ENCODE measurements at regions not wholly inside any gene's neighbourhood (a gene's known extent, or its start where the extent isn't known, plus 50 kb on each side); places are given as distances from the start of the nearest gene placed in this dataset.

DNA sequence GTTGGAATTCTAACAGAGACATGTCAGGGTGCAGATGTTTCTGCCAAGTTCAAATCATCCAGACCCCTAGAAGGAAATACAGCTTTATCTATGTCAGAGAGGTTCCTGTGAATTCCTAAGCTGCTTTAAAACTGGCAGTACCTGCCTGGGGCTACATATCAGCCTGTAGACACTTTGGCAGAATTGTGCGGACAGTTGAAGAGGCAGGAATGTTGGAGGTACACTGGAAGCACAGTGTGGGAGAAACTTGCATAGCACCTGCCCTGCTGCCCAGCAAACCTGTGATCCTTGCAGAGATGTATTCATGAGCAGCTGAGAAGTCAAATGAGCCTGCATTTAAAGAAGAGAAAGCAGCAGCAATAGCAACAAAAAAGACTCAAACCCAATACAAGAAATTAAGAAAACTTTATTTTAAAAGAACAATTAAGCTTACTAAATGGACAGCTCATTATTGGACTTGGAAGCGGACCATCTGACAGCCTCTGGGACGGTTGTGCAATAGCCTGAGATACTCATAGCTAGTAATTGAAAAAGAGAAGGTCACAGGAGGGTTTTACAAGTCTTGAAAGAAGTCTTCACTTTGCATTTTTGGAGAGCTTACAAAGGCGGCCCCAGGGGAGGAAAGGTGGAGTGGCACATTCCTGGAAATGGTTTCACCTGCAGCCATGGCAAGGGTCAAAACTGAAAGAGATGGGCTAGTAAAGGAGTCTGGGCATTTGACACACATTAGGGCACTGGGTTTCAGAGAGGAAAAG is 280.9 kb upstream of the FLRT2 start:
- TF ChIP-seq, protein P1, sequence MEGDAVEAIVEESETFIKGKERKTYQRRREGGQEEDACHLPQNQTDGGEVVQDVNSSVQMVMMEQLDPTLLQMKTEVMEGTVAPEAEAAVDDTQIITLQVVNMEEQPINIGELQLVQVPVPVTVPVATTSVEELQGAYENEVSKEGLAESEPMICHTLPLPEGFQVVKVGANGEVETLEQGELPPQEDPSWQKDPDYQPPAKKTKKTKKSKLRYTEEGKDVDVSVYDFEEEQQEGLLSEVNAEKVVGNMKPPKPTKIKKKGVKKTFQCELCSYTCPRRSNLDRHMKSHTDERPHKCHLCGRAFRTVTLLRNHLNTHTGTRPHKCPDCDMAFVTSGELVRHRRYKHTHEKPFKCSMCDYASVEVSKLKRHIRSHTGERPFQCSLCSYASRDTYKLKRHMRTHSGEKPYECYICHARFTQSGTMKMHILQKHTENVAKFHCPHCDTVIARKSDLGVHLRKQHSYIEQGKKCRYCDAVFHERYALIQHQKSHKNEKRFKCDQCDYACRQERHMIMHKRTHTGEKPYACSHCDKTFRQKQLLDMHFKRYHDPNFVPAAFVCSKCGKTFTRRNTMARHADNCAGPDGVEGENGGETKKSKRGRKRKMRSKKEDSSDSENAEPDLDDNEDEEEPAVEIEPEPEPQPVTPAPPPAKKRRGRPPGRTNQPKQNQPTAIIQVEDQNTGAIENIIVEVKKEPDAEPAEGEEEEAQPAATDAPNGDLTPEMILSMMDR (conservative IDR thresholded peaks at IDR 0.05) = no peak
- Mint-ChIP-seq H3K27me3 (ENCODE audit: low read depth) (no peaks in the 10 kb centered on the region), H3K36me3 (ENCODE audit: low read depth) (no peaks in the 10 kb centered on the region), H3K4me3 (no peak overlapping the region), H3K9me3 (peaks cover 2% of the 10 kb centered on the region), H3K4me1 (peaks cover 13% of the 10 kb centered on the region), H3K27ac (ENCODE audit: unreplicated experiment) (no peak overlapping the region)
- DNase-seq (ENCODE audit: low read depth, low spot score) = no peak

DNA sequence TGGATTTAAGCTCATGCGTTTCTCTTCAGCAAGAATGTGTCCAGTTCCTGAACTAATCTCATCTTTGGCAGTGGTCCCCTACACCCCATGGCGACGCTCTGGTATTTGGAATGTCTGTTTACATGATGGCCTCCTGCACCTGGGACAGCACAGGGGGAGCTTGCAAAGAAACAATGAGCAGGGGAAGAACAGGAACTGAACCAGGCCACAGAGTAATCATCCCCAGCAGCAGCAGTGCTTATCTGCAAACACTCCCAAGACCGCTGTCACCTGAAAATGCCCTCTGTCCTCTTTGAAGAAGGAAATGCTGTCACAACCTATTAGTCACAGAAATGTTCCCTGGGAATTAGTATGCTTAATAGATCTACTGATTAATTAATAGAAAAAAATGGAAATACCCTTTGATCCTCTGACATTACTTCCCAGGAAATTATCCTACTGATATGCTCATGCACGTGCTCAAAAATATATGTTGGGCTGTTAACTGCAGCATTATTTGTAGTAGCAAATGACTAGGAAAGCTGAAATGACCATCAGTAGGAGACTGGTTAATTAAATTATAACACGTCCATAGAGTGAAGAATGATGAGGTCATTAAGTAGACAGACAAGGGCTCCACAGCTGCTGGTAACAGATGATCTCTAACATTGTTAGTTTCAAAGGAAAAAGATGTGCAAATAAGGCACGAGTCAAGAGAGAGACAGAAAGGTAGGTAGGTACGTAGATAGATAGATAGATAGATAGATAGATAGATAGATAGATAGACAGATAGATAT is 279.3 kb upstream of the FLRT2 start:
- peaks cover 13% of the 10 kb centered on the region for H3K4me1 Mint-ChIP-seq
- H3K4me3 Mint-ChIP-seq = no peak overlapping the region
- TF ChIP-seq, protein P1 (conservative IDR thresholded peaks at IDR 0.05) = no peak
- no peaks in the 10 kb centered on the region for H3K36me3 Mint-ChIP-seq (ENCODE audit: low read depth)
- peak overlapping the region; percentile 16 for H3K27ac Mint-ChIP-seq (ENCODE audit: unreplicated experiment)
- no peaks in the 10 kb centered on the region for H3K27me3 Mint-ChIP-seq (ENCODE audit: low read depth)
- DNase-seq (ENCODE audit: low read depth, low spot score) = no peak
- peaks cover 2% of the 10 kb centered on the region for H3K9me3 Mint-ChIP-seq

DNA sequence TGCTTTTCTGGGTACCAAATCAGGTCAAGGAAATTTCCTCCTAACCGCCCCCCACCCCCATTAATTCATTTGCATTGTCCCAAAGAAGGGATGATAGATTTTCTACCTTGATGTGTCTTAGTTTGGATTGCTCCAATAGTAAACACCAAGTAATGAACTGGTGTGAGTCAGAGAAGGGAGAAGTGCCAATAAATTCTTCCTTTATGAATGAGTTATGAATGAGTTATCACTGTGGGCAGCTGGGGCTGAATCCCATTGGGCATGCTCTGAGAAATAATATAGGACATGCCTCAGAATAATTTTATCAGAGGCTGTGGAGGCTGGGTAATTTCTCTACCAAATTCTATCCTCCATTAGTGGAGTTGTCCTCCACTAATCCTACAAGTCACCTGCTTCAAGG is 277.9 kb upstream of the FLRT2 start:
- Mint-ChIP-seq H3K4me1 (peaks cover 14% of the 10 kb centered on the region), H3K27ac (ENCODE audit: unreplicated experiment) (no peak overlapping the region), H3K36me3 (ENCODE audit: low read depth) (no peaks in the 10 kb centered on the region), H3K9me3 (peaks cover 2% of the 10 kb centered on the region), H3K27me3 (ENCODE audit: low read depth) (no peaks in the 10 kb centered on the region), H3K4me3 (no peak overlapping the region)
- no peak for DNase-seq (ENCODE audit: low read depth, low spot score)
- TF ChIP-seq, protein P1 (conservative IDR thresholded peaks at IDR 0.05) = no peak

DNA sequence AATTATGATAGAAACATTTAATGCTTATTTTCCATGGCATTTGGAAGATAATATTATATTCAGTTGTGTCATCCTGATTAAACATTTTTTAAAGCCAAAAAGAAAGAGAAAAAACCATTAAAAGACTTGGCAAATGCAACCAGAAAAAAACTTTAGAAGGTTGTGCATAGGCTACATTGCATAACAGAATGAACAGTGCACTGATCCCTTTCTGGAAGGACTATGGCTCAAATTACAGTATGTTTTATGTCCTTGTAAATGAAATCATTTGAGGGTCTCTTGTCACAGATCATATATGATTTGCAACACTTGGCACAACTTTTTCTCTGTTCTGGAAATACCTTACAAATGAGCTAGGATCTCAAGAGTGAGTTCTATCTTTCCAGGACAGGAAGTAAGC is 275.2 kb upstream of the FLRT2 start:
- DNase-seq (ENCODE audit: low read depth, low spot score) = no peak
- H3K27ac Mint-ChIP-seq (ENCODE audit: unreplicated experiment) = no peak overlapping the region
- H3K4me1 Mint-ChIP-seq = peaks cover 12% of the 10 kb centered on the region
- TF ChIP-seq, protein P1 (conservative IDR thresholded peaks at IDR 0.05) = no peak
- no peaks in the 10 kb centered on the region for H3K9me3 Mint-ChIP-seq
- no peaks in the 10 kb centered on the region for H3K27me3 Mint-ChIP-seq (ENCODE audit: low read depth)
- H3K4me3 Mint-ChIP-seq = no peak overlapping the region
- no peaks in the 10 kb centered on the region for H3K36me3 Mint-ChIP-seq (ENCODE audit: low read depth)

DNA sequence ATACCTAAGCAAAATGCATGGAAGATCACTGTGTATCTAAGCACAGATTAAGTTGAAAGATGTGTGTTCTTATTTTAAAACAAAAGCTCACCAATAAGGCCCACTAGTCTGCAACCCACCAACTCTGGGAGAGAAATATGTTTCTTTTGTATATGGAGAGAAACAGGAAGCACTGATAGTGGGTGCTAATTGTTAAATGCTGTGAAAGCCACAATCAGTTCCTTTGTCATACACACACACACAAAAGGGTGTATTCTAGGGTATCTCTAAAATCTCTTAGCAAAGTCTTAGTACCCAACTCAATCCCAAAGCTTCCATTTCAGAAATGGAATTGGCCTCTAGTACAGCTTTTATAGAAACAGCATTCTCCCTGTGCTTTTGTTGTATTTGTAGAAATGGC is 272.7 kb upstream of the FLRT2 start:
- Mint-ChIP-seq H3K4me1 (peaks cover 9% of the 10 kb centered on the region), H3K9me3 (peaks cover 5% of the 10 kb centered on the region), H3K4me3 (no peak overlapping the region), H3K36me3 (ENCODE audit: low read depth) (no peaks in the 10 kb centered on the region), H3K27me3 (ENCODE audit: low read depth) (no peaks in the 10 kb centered on the region), H3K27ac (ENCODE audit: unreplicated experiment) (no peak overlapping the region)
- TF ChIP-seq, protein P1 (conservative IDR thresholded peaks at IDR 0.05) = no peak
- no peak for DNase-seq (ENCODE audit: low read depth, low spot score)
